ENCODE measurements at regions not wholly inside any gene's neighbourhood (a gene's known extent, or its start where the extent isn't known, plus 50 kb on each side); places are given as distances from the start of the nearest gene placed in this dataset.
"Not testable (repeated sequence)": the region's sequence is repeated elsewhere in the genome, so short reads cannot be mapped to it uniquely, and the experiment has no call there.

- TF ChIP-seq POLR2A (IDR thresholded peaks at IDR 0.05) (no peak), EP300 (IDR thresholded peaks at IDR 0.05) (no peak)
- TF ChIP-seq, protein P1, sequence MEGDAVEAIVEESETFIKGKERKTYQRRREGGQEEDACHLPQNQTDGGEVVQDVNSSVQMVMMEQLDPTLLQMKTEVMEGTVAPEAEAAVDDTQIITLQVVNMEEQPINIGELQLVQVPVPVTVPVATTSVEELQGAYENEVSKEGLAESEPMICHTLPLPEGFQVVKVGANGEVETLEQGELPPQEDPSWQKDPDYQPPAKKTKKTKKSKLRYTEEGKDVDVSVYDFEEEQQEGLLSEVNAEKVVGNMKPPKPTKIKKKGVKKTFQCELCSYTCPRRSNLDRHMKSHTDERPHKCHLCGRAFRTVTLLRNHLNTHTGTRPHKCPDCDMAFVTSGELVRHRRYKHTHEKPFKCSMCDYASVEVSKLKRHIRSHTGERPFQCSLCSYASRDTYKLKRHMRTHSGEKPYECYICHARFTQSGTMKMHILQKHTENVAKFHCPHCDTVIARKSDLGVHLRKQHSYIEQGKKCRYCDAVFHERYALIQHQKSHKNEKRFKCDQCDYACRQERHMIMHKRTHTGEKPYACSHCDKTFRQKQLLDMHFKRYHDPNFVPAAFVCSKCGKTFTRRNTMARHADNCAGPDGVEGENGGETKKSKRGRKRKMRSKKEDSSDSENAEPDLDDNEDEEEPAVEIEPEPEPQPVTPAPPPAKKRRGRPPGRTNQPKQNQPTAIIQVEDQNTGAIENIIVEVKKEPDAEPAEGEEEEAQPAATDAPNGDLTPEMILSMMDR (IDR thresholded peaks at IDR 0.05), result no peak
- no peak overlapping the region for H3K4me3 ChIP-seq
- no peaks in the 10 kb centered on the region for H3K9me3 ChIP-seq
- no peak overlapping the region for H3K27ac ChIP-seq
- H3K36me3 ChIP-seq, result no peaks in the 10 kb centered on the region
- no peak for ATAC-seq
- H3K4me1 ChIP-seq, result no peaks in the 10 kb centered on the region
- H3K27me3 ChIP-seq, result no peaks in the 10 kb centered on the region
Observed at GRCh38 chr13:104530741-104531140, 1464.5 kb upstream of the SLC10A2 start.

GRCh38 chr13:104526561-104526960, 1460.3 kb upstream of the SLC10A2 start:
- Histone ChIP-seq H3K4me1 (no peaks in the 10 kb centered on the region), H3K27me3 (no peaks in the 10 kb centered on the region), H3K36me3 (no peaks in the 10 kb centered on the region), H3K27ac (no peak overlapping the region), H3K9me3 (peaks cover 0 to 3% (median 0%) of the 10 kb centered on the region in 3 donors), H3K4me3 (no peak overlapping the region)
- no peak for ATAC-seq
- TF ChIP-seq POLR2AphosphoS5 (IDR thresholded peaks at IDR 0.05) (no peak), POLR2A (IDR thresholded peaks at IDR 0.05) (no peak), EP300 (IDR thresholded peaks at IDR 0.05) (no peak)
- TF ChIP-seq, protein P1 (IDR thresholded peaks at IDR 0.05), result no peak

DNA sequence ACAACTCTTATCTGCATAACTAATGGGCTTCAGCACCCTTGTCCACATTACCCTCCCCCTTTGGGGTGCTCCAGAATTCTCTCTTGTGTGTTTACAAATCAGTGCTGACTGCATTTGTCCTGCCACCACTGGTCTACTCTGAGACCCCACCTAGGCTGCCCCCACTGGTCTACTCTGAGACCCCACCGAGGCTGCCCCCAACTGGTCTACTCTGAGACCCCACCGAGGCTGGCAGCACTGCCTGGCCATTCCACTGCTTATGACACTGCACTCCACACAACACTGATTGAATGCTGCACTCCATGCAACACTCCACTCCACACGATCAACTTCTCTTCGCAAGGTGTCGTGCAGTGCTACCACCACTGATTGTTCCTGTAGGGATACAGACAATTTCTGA, 1459.2 kb upstream of the SLC10A2 start:
- H3K27me3 ChIP-seq, result no peaks in the 10 kb centered on the region
- no peak overlapping the region for H3K4me3 ChIP-seq
- H3K27ac ChIP-seq, result no peak overlapping the region
- H3K36me3 ChIP-seq, result no peaks in the 10 kb centered on the region
- ATAC-seq, result no peak
- no peak for TF ChIP-seq POLR2AphosphoS5 (IDR thresholded peaks at IDR 0.05)
- no peak for TF ChIP-seq POLR2A (IDR thresholded peaks at IDR 0.05)
- TF ChIP-seq, protein P1 (IDR thresholded peaks at IDR 0.05), result no peak
- no peak for TF ChIP-seq EP300 (IDR thresholded peaks at IDR 0.05)
- peaks cover 0 to 3% (median 0%) of the 10 kb centered on the region in 3 donors for H3K9me3 ChIP-seq
- WGBS, 2 donors (ENCODE audit: low coverage in 1 of 2), result 89 to 96% methylated on average over 4 of the region's 5 CpGs
- no peaks in the 10 kb centered on the region for H3K4me1 ChIP-seq

- Histone ChIP-seq H3K27me3 (no peaks in the 10 kb centered on the region), H3K27ac (no peak overlapping the region), H3K4me3 (no peak overlapping the region), H3K36me3 (no peaks in the 10 kb centered on the region), H3K9me3 (peaks cover 0 to 7% (median 0%) of the 10 kb centered on the region in 3 donors), H3K4me1 (no peaks in the 10 kb centered on the region)
- TF ChIP-seq POLR2A (IDR thresholded peaks at IDR 0.05), result no peak
- no peak for TF ChIP-seq EP300 (IDR thresholded peaks at IDR 0.05)
- no peak for TF ChIP-seq POLR2AphosphoS5 (IDR thresholded peaks at IDR 0.05)
- TF ChIP-seq, protein P1 (IDR thresholded peaks at IDR 0.05), result no peak
- ATAC-seq, result no peak
- 82 to 96% methylated on average over 2 to 11 of the region's 25 CpGs for WGBS, 2 donors (ENCODE audit: low coverage in 1 of 2)
Observed at GRCh38 chr13:104522235-104523072, 1456.2 kb upstream of the SLC10A2 start.

GRCh38 chr13:104510422-104510821, 1444.2 kb upstream of the SLC10A2 start:
- no peak for ATAC-seq
- no peaks in the 10 kb centered on the region for H3K4me1 ChIP-seq
- no peak overlapping the region for H3K4me3 ChIP-seq
- H3K36me3 ChIP-seq, result no peaks in the 10 kb centered on the region
- no peaks in the 10 kb centered on the region for H3K27me3 ChIP-seq
- no peak overlapping the region for H3K27ac ChIP-seq
- no peaks in the 10 kb centered on the region for H3K9me3 ChIP-seq
- TF ChIP-seq EP300 (IDR thresholded peaks at IDR 0.05), result no peak
- TF ChIP-seq, protein P1 (IDR thresholded peaks at IDR 0.05), result no peak
- no peak for TF ChIP-seq POLR2AphosphoS5 (IDR thresholded peaks at IDR 0.05)
- TF ChIP-seq POLR2A (IDR thresholded peaks at IDR 0.05), result no peak
- WGBS, 2 donors (ENCODE audit: low coverage in 1 of 2), result 83 to 93% methylated on average over 2 of the region's 2 CpGs

DNA sequence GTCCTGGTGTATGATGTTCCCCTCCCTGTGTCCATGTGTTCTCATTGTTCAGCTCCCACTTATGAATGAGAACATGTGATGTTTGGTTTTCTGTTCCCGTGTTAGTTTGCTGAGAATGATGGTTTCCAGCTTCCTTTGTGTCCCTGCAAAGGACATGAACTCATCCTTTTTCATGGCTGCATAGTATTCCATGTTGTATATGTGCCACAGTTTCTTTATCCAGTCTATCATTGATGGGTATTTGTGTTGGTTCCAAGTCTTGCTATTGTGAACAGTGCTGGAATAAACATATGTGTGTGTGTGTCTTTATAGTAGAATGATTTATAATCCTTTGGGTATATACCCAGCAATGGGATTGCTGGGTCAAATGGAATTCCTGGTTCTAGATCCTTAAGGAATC, 1427.3 kb upstream of the SLC10A2 start:
- WGBS, 2 donors (ENCODE audit: low coverage in 1 of 2), result 70% methylated on average over 1 of the region's 1 CpG; no CpG with 5 or more reads in 1 of the 2 donors
- H3K36me3 ChIP-seq, H3K9me3 ChIP-seq, H3K27me3 ChIP-seq, H3K27ac ChIP-seq, H3K4me1 ChIP-seq, H3K4me3 ChIP-seq, ATAC-seq: not testable (repeated sequence)

All from gastroesophageal sphincter (tissue), 4 donors.